NCI-H2081 (cell line): ENCODE measurements at regions not wholly inside any gene's neighbourhood (a gene's known extent, or its start where the extent isn't known, plus 50 kb on each side); places are given as distances from the start of the nearest gene placed in this dataset.

Experiments
- DNase-seq, 2 experiments: peaks; one replicate each; lab custom pipeline; 2025; lab: John Stamatoyannopoulos, UW

DNA sequence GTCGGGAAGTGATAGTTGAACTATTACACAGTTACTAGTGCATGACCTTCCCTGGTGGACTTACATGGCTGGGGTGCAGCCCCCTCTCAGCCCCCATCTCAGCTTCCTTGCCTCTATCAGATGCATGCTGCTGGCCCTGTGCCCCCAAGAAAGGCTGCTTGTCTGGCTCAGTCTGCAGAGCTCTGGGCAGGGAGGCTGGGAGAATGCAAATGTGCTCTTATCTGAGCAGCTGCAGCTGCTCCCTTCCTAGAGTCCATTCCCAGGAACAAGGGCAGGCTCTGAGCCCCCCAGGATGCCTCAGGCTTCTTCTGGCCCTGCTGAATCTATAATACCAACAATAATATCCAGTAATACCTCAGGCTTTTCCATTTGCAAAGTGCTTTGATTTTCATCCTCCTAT, 218.1 kb upstream of the SRRM4 start:
- DNase-seq: no peak

DNA sequence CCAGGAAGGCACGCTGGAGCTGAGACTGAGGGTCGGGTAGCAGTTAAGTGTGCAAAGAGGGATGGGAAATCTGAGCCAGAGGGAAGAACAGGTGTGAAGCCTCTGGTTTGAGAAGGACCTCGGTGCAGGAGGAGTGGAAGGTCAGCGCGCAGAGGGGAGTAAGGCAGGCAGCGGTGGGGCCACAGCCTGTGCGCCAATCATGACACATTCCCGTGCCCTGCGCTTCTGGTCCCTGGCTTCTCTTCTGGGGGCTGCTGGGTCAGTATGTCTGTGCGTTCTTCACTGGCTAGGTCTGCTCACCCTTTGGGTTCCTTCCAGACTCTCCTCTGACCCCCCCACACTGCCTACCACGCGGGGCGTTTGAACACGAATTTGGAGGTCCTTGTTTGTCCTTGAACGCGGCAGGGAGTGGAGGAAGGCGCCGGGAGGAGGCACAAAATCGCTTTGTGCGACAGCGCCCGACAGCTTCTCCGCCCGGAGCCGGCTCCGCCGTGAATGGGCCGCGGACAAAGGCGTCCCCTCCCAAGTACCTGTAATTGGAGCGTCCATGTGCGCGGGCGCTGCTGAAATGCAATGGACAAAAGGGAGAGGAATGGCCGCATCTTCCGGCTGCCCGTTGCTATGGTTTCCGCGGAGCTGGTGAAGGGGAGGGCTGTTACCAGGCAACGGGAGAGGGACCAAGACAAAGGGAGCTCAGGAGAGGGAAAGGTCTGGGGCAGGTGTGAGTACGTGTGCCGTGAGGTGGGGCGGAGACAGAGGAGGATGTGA, 207.2 kb upstream of the SRRM4 start:
- peak; percentile 75 to 78 for DNase-seq

DNA sequence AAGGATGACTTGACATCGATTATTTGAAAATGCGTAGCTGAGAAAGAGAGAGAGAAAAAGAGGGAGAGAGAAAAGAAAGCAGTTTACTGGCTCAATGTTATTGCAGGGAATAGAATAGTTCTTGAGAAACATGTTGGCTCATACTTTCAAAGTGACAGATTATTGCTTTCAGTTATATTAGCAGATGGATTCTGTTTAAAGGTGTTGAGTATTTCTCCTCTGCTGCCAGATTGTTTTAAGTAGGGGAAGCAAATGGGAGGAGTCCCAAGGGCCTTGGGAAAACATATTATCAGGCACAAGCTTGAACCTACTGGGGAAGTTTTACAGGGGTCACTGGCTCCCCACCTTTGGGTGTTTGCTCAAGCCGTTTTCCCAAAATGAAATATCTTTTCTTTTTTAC, 203.8 kb upstream of the SRRM4 start:
- DNase-seq: no peak

DNA sequence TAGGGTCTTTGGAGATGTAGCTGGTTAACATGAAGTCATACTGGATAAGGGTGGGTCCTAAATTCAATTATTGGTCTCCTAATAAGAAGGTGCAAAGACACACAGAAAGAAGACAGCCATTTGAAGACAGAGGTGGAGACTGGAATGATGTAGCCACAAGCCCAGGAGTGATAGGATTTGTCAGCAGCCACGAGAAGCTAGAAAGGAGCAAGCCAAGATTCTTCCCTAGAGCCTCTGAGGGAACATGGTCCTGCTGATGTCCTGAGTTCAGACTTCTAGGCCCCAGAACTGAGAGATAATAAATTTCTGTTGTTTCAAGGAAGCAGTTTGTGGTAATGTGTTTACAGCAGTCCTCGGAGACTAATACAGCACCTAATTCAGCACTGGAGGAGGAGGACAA, 203.3 kb upstream of the SRRM4 start:
- DNase-seq: no peak

DNA sequence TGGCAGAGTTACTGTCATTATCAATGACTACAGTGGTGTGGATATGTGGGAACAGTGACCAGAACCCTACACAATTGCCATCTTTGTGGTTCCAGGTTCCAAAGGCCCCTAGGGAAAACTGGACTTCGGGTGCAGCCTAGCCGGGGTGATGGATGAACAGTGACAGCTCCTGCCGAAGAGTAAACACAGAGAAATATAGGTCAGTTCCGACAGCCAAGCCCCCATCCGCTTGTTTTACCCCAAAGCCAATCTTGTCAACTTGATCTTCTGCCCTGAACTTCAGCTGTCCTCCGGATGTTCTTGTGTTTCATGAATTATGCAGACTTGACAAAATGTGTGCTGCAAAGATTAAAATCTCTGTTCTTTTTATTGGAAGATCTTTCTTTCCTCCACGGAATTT, 200.4 kb upstream of the SRRM4 start:
- DNase-seq: no peak

DNA sequence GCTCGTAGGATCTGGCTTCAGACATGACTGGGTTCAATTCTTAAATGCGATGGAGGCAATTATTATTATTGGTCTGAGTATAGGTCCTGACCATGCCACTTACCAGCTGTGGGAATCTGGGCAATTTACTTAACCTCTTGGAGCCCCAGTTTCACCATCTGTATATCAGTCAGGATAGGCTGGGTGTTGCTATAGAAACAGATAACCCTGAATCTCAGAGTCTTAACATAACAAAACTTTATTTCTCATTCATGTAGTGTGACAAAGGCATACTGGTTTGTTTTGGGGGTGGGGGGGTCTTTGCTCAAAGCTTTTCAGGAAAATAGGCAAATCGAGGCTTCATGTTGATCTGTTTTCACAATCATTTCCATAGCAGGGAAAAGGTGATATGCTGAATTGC, 199.6 kb upstream of the SRRM4 start:
- DNase-seq: no peak

DNA sequence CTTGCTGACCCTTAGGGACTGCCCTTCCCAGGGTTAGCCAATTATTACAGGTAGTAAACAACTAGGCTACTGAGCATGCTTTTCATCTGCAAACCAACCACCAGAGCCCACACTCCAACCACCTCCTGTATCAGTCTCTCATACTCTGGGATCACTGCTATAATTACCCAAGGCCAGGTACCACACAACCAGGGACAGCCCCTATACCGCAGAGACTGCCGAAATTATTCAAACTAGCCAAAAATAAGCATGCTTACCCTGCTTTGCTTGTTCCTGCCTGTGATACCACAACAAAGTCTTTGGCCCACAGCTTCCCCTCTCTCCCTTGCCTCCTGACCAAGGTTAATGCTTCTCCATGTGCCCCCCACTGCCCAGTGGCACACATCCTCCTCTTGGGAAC, 197.6 kb upstream of the SRRM4 start:
- no peak for DNase-seq

DNA sequence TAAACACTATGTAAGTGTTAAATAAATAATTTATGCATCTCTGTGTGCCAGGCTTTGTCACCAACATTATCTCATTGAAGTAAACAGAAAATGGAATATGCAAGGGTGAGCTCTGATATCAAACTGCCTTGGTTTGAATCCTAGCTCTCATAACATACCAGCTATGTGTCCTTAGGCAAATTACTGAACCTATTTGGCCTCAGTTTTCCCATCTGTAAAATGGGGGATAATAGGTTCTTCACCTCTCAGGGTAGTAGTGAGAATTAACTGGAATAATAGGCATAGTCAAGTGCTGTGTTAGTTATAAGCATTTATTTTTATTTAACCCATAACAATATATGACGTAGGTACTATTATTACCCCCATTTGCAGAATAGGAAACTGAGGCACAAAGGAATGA, 190.8 kb upstream of the SRRM4 start:
- no peak for DNase-seq

DNA sequence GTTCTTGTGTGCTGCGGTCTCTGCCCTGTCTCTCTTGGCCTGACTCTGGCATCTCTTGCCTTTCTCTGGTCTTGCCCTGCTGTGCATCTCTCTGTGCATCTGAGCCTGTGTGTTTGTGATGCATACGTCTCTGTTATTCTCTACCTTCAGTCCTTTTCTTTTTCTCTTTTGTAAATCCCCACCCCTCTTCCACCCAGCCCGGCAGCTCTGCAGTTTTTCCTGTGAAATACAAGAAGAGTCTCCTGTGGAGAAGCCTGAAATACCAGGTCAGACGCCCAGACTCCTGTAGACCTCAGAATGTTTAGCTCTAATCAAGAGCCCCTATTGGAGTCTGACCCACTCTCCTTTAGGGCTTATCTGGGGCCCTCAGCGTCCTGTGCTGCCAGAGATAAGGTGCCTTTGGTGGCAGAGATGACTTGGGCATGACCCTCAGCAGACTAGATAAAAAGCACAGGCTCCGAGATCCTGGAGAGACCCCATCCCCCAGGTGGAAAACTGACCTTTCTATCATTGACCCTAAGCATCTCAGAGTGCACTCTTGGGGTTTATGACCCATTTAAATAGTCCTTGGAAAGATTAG, 167.5 kb upstream of the SRRM4 start:
- DNase-seq: no peak

DNA sequence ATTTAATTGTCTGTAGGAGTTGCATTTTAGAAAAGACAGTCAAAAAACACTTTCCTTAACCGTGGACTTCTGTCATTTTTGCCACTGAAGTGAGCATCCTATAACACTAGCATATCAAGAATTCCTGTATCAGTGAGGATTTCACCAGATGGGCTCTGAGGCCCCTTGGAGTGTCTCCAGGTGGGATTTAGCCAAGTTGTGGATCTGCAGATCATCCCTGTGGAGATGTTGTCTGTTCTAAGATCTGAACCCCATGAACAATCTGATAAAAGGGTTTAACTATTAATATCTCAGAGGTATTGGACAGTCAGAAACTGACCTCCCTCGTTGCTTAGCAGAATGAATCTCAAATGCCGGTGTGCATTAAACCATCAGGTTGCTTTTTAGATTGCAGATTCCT, 165.0 kb upstream of the SRRM4 start:
- DNase-seq: no peak

DNA sequence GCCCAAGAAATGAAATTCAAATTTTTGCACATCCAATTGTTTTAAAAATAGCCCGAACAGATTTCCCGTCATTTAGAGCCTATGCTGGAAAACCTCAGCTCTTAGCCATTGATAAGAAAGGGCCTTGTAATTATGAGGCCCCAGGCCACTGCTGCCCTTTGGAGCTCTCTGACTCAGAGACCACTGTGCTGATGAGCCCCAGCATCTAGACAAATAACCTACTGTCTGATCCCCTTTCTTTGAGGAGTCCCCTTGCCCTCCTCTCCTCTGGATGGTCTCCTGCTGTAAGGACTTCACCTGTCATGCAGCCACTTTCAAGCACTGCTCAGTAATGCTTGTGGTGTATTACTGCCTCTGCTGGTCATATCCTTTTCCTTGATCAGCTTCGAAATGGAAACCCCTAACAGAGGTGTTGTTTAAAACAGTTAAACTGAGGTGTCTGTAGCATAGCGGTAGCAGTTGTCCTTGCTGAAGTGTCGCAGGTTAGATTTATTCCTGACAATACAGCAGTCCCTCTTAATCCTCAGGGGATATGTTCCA, 159.9 kb upstream of the SRRM4 start:
- no peak for DNase-seq

DNA sequence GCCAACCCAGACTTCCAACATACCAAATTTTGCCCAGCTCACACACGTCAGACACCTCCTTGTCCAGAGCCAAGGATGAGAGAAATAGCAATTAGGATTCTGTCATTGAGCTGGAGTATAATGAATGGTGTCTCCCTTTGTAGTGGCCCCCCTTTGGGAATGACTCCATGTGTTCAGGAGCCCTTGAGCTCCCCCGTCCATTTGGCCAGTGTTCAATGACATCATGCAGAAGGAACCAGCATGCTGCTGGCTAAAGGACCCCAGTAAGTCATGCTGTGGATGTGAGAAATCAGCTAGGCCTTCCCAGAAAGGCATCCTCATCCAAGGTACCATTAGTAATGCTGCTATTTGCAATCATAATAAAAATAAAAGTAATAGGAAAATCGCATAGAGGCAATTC, 158.8 kb upstream of the SRRM4 start:
- DNase-seq: no peak

DNA sequence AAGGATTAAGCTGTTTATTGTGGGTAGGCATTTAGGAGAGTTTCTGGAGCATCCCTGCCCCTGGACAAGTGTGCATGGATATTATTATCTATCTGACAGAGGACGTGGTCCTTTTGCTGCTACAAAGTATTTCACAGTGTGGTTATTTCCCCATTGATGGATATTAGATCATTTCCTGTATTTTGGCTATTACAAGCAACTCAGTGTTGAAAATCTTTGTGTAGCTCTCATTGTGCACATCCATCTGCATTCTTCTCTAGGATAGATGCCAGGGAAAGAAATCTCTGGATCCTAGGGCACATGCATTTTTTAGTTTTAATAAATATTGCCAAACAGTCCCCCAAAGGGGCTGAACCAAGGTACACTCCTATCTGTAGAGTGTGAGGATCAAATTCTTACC, 154.3 kb upstream of the SRRM4 start:
- no peak for DNase-seq

DNA sequence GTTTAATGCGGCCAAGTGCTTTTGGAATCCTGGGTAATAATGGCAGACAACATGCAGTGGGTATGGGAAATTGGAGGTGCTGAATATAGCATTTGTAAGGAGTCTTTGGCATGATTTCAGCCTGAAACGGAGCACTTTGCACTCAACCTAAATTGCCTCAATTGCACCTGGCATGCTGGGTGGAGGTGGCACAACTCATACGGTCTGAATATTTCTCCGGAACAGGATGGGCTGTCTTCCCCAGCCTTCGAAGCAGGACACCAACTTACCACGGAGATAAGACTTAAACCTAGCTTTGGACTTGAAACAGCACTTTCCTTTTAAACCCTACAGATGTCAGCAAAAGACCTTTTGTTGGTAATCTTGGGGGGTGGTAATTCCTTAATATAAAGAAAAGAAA, 153.7 kb upstream of the SRRM4 start:
- no peak for DNase-seq

DNA sequence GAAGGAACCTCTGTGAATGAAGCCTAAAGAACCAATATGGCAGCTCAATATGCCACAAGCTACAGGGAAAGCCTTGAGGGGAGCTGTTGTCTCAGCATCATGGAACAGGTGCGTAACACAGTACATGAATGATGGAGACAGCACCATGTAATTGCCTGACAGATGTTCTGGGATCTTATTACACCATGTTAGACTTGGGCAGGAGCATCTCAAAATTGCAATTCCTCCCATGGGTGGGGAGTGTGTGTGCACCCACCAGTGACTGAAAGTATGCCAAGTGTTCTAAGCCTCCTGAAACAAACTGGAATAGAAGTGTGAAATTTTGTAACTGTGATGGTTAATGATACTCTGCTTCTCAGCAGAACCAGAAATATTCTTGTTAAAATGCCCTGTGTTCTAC, 151.0 kb upstream of the SRRM4 start:
- no peak for DNase-seq

DNA sequence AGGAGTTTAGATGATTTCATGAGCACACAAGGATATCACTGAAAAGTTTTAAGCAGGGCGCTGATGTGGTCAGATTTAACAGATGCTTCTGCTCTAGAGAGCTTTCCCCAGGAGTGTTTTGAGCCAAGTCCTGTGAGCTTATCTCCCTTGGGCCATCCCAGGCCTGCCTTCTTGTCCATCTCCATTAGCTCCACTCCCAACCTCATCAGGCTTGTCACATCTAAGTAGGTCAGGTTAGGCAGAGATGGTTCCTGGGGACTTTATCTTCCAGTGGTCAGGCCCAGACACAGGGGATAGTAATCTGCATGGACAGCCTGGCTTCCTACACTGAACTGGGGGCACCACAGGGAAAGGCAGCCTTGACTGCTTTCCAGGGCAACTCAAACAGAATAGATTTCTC, 145.4 kb upstream of the SRRM4 start:
- DNase-seq: no peak

DNA sequence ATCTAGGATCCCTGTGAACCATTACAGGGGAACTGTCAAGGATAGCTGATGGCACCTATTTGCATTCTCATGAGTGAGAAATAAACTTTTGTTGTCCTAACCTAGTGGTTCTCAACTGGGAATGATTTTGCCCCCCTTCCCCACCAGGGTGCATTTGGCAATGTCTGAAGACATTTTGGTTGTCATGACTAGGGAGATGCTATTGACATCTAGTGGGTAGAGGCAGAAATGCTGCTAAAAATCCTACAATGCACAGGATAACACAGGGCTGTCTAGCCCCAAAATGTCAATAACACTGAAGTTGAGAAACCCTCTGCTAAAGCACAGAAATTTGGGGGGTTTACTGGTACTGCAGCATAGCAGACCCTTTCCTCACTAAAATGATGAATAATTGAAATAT, 140.9 kb upstream of the SRRM4 start:
- DNase-seq: no peak

DNA sequence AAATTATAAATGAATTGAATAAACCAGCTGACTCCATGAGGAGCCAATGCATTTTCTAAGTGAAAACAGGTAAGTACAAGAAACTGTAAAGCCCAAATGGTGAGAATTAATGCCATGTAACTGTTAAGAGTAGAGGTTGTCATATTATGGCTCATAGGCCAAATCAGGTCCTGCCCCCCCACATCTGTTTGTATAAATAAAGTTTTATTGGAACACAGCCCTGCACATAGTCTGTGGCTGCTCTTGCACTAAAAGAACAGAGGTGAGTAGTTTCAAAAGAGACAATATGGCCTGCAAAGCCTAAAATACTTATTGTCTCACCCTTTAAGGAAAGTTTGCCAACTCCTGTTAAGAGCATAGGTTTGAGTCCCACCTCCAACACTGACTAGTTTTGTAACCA, 140.5 kb upstream of the SRRM4 start:
- no peak for DNase-seq

DNA sequence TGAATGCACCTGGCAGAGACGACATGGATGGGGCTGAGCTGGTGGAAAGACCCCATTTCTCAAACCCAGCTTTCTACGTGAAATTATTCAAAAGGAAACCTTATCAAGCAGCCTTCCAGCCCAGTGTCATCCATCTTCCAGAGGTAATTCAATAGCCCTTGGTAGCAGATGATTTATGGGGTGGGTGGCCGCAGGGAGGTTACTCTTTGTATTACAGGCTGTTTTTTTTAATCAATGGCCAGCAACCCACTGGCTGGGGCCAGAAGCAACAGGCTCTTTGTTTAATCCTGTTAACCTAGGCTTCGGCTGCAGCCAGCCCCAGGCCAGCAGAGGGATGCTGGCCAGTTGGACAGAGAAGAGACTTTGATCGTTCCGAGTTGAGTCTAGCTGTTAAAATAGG, 139.8 kb upstream of the SRRM4 start:
- no peak for DNase-seq

DNA sequence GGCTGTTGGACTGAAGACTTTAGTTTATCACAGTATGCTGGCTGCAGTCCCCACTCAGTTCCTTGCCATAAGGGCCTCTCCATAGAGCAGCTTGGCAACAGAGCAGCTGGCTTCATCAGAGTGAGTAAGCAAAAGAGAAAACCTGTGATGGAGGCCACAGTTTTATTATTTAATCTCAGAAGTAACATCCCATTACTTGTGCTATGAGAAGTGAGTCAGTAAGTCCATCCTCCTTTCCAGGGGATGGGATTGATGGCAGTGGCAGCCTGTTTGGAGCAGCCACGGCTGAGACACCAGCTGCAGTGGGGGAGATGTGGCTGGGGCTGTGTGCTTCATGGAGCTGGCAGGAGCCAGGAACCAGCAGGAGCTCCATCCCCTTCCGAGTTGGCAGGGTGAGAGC, 138.5 kb upstream of the SRRM4 start:
- no peak for DNase-seq

DNA sequence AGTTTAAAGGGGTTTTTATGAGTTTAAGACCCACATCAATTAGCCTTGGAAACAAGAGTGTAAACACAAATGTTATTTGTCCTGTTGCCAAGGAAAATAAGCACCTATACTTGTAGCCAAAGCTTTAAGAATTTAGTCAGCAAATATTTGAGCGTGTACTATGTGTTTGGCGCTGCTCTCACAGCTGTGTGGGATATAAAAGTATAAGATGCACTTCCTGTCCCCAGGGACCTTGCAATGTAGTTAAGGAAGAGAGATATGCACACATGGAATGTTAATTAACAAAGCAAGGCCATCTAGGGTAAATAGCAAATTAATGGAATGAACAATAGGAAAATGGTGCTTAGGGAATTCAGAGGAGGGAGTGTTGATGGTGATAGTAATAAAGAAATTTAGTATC, 134.9 kb upstream of the SRRM4 start:
- no peak for DNase-seq

DNA sequence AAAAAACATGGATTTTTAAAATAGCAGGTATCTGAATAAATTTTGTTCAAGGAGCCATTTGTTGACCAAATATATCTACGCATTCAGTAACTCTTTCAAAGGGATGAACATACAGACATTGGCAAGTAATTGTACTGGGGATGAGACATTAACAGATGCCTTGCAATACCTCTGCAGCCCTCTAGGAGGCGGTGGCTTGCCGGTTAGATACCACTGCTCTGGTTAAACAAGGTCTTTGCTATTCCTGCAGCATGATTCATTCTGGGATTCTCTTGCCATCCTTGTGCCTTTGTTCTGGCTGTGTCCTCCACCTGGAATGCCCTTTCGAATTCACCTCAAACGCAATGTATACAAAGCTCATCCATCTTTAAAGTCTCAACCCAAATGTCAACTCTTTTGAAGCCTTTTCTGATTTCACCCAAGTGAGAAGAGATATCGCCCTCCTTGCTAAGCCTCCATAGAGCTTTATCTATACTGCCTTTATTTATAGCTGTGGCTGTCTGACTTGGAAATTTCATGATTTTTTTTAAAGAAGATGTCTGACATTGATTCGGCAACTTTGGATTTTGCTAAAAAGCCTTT, 131.0 kb upstream of the SRRM4 start:
- peak in 1 of 2 experiments; percentile 4 for DNase-seq

DNA sequence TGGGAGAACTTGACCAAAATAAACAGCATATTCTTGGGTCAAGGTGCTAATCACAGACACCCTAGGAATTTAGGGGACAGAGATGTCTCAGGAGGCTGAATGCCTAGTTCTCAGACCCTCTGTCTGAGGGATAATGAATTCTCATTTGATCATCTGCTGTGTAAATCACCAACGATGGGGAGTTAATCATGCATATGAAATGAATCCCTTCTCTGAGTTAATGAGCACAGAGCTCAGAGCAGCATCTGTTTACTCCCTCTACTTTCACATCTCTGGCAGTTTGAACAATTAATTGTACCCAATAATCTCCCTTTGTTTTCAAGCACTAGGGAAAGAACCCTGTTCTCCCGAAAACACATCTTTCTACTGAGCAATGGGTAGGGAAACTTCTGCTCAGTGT, 129.4 kb upstream of the SRRM4 start:
- DNase-seq: no peak

DNA sequence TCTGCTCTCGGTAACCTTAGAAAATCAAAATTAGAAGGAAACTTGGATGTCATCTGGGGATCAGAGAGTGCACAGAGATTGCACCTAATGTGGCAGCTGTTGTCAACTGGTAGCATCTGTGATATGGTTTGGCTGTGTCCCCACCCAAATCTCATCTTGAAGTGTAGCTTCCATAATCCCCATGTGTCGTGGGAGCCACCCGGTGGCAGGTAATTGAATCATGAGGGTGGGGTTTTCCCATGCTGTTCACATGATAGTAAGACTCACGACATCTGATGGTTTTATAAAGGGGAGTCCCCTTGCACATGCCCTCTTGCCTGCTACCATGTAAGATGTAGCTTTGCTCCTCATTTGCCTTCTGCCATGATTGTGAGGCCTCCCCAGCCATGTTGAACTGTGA, 127.7 kb upstream of the SRRM4 start:
- DNase-seq: no peak
